ENCODE measurements at regions not wholly inside any gene's neighbourhood (a gene's known extent, or its start where the extent isn't known, plus 50 kb on each side); places are given as distances from the start of the nearest gene placed in this dataset.

DNA sequence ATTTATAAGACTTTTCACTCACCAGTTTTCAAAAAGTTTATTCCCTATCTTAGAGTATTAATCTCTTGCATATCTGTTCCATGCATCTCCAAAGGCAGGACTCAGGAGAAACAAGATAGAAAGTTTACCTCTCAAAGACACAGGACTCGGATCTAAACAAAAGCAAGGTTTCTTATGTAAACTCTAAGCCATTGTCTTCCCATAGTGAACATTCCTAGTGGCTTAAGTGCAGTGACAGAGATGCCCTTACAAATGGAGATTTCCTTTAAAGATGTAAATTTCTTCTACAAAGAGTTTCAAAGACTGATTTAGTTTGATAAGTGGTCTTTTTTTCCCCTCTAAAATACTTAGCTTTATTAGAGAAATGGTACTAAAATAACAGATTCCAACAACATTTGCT lies 209.8 kb downstream of the ACTR3B start:
- H3K36me3 ChIP-seq (replicated peaks in 1 of 2; ENCODE audit: control insufficient read depth in 2 of 2, insufficient read depth in 2 of 2, low read length in 2 of 2): no peaks in the 10 kb centered on the region
- no peak overlapping the region for H2BK120ac ChIP-seq (ENCODE audit: low read depth, low read length)
- no peak overlapping the region for H4K91ac ChIP-seq (ENCODE audit: low read depth, low read length, poor library complexity)
- no peak overlapping the region for H2BK15ac ChIP-seq (ENCODE audit: low read length)
- no peak overlapping the region for H3K4me3 ChIP-seq (ENCODE audit: low read length in 2 of 2)
- no CpG with 5 or more reads among the region's 1 CpG for WGBS, 2 donors (ENCODE audit: extremely low coverage in 2 of 2, insufficient read length in 2 of 2, insufficient replicate concordance in 1 of 2)
- no peak overlapping the region for H3K4ac ChIP-seq (ENCODE audit: low read length)
- H3K18ac ChIP-seq (ENCODE audit: low read length): no peak overlapping the region
- H4K8ac ChIP-seq (ENCODE audit: low read depth, low read length): no peak overlapping the region
- H2AK5ac ChIP-seq (ENCODE audit: low read depth, low read length): no peak overlapping the region
- H3K4me2 ChIP-seq (ENCODE audit: insufficient read depth, low read length, poor library complexity, severe bottlenecking): no peak overlapping the region
- no peaks in the 10 kb centered on the region for H3K27me3 ChIP-seq (ENCODE audit: control insufficient read depth in 3 of 3, insufficient read depth in 3 of 3, low read depth in 1 of 3, low read length in 3 of 3)
- no peak for DNase-seq (ENCODE audit: low spot score)
- H3K9me3 ChIP-seq (replicated peaks in 1 of 2; ENCODE audit: control insufficient read depth in 2 of 2, insufficient read depth in 1 of 2, low read depth in 1 of 2, low read length in 2 of 2): peaks cover 4 to 10% of the 10 kb centered on the region in 2 donors
- H3K79me1 ChIP-seq (ENCODE audit: low read depth, low read length): no peaks in the 10 kb centered on the region
- no peak overlapping the region for H3K27ac ChIP-seq (replicated peaks; ENCODE audit: low read length)
- H3K9ac ChIP-seq (ENCODE audit: low read depth, low read length, poor library complexity): no peak overlapping the region
- H3K23ac ChIP-seq (ENCODE audit: low read depth, low read length, poor library complexity): no peak overlapping the region
- H2AFZ ChIP-seq (ENCODE audit: low read length): no peak overlapping the region
- no peaks in the 10 kb centered on the region for H3K4me1 ChIP-seq (ENCODE audit: control insufficient read depth in 2 of 2, insufficient read depth in 1 of 2, low read depth in 1 of 2, low read length in 2 of 2)
- no peak overlapping the region for H2BK5ac ChIP-seq (ENCODE audit: low read length)
- no peak overlapping the region for H3K14ac ChIP-seq (ENCODE audit: low read length)
- no peak overlapping the region for H2BK12ac ChIP-seq (ENCODE audit: low read length)

DNA sequence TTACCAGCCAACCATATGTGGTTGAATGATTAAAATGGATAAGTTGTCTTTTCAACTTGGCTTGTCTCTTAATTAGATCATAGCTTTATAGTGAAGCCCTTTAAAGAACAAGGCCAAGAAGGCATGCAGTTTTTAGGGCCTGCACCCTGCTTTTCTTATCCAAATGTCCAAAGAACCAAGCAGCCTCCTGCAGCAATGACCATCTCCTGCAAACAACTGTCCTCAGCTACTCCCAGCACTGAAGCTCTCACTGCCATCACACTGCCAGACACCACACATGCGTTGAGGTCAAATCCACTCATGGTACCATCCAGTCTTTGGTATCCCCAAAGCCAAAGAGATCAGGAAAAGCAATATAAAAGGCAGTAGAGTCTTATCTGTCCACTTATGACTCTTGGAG lies 210.3 kb downstream of the ACTR3B start:
- WGBS, 2 donors (ENCODE audit: extremely low coverage in 2 of 2, insufficient read length in 2 of 2, insufficient replicate concordance in 1 of 2): no CpG with 5 or more reads among the region's 1 CpG
- Histone ChIP-seq H3K4me3 (ENCODE audit: low read length in 2 of 2) (no peak overlapping the region), H4K91ac (ENCODE audit: low read depth, low read length, poor library complexity) (no peak overlapping the region), H3K9ac (ENCODE audit: low read depth, low read length, poor library complexity) (no peak overlapping the region), H2BK12ac (ENCODE audit: low read length) (no peak overlapping the region), H3K4ac (ENCODE audit: low read length) (no peak overlapping the region), H3K4me1 (ENCODE audit: control insufficient read depth in 2 of 2, insufficient read depth in 1 of 2, low read depth in 1 of 2, low read length in 2 of 2) (no peaks in the 10 kb centered on the region), H3K79me1 (ENCODE audit: low read depth, low read length) (no peaks in the 10 kb centered on the region), H3K27me3 (ENCODE audit: control insufficient read depth in 3 of 3, insufficient read depth in 3 of 3, low read depth in 1 of 3, low read length in 3 of 3) (no peaks in the 10 kb centered on the region), H4K8ac (ENCODE audit: low read depth, low read length) (no peak overlapping the region), H3K18ac (ENCODE audit: low read length) (no peak overlapping the region), H2BK120ac (ENCODE audit: low read depth, low read length) (no peak overlapping the region), H3K23ac (ENCODE audit: low read depth, low read length, poor library complexity) (no peak overlapping the region), H2BK15ac (ENCODE audit: low read length) (no peak overlapping the region), H2AK5ac (ENCODE audit: low read depth, low read length) (no peak overlapping the region), H3K36me3 (replicated peaks in 1 of 2; ENCODE audit: control insufficient read depth in 2 of 2, insufficient read depth in 2 of 2, low read length in 2 of 2) (no peaks in the 10 kb centered on the region), H3K4me2 (ENCODE audit: insufficient read depth, low read length, poor library complexity, severe bottlenecking) (no peak overlapping the region), H3K27ac (replicated peaks; ENCODE audit: low read length) (no peak overlapping the region), H2BK5ac (ENCODE audit: low read length) (no peak overlapping the region), H2AFZ (ENCODE audit: low read length) (no peak overlapping the region), H3K9me3 (replicated peaks in 1 of 2; ENCODE audit: control insufficient read depth in 2 of 2, insufficient read depth in 1 of 2, low read depth in 1 of 2, low read length in 2 of 2) (peaks cover 4 to 10% of the 10 kb centered on the region in 2 donors), H3K14ac (ENCODE audit: low read length) (no peak overlapping the region)
- no peak for DNase-seq (ENCODE audit: low spot score)

DNA sequence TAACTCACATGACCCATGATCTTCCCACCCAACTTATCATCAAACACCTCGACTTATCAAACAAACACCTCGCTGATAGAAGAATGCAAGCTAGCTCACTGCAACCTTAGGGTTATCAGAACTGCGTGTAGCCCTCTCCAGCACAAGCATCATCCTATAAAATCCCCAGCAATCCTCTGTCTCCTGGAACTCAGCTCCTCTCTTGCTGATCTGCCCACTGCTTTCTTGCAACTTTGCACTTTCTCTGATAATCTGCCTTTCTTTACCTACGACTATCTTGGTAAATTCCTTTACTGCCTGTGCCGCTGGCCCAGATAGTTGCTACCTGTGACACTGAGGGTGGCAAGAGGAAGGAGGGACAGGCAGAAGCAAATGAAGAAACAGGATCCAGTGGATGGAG lies 210.9 kb downstream of the ACTR3B start:
- no peaks in the 10 kb centered on the region for H3K27me3 ChIP-seq (ENCODE audit: control insufficient read depth in 3 of 3, insufficient read depth in 3 of 3, low read depth in 1 of 3, low read length in 3 of 3)
- no peaks in the 10 kb centered on the region for H3K4me1 ChIP-seq (ENCODE audit: control insufficient read depth in 2 of 2, insufficient read depth in 1 of 2, low read depth in 1 of 2, low read length in 2 of 2)
- no peak overlapping the region for H3K23ac ChIP-seq (ENCODE audit: low read depth, low read length, poor library complexity)
- no peak overlapping the region for H3K4ac ChIP-seq (ENCODE audit: low read length)
- H2BK5ac ChIP-seq (ENCODE audit: low read length): no peak overlapping the region
- no peak overlapping the region for H2AK5ac ChIP-seq (ENCODE audit: low read depth, low read length)
- DNase-seq (ENCODE audit: low spot score): no peak
- H4K8ac ChIP-seq (ENCODE audit: low read depth, low read length): no peak overlapping the region
- no peak overlapping the region for H2BK15ac ChIP-seq (ENCODE audit: low read length)
- peaks cover 4 to 10% of the 10 kb centered on the region in 2 donors for H3K9me3 ChIP-seq (replicated peaks in 1 of 2; ENCODE audit: control insufficient read depth in 2 of 2, insufficient read depth in 1 of 2, low read depth in 1 of 2, low read length in 2 of 2)
- no peak overlapping the region for H3K27ac ChIP-seq (replicated peaks; ENCODE audit: low read length)
- H3K14ac ChIP-seq (ENCODE audit: low read length): no peak overlapping the region
- H2BK120ac ChIP-seq (ENCODE audit: low read depth, low read length): no peak overlapping the region
- no peak overlapping the region for H2BK12ac ChIP-seq (ENCODE audit: low read length)
- H2AFZ ChIP-seq (ENCODE audit: low read length): no peak overlapping the region
- H3K4me3 ChIP-seq (ENCODE audit: low read length in 2 of 2): no peak overlapping the region
- no peak overlapping the region for H3K18ac ChIP-seq (ENCODE audit: low read length)
- 100% methylated on average over 1 of the region's 5 CpGs; no CpG with 5 or more reads in 1 of the 2 donors for WGBS, 2 donors (ENCODE audit: extremely low coverage in 2 of 2, insufficient read length in 2 of 2, insufficient replicate concordance in 1 of 2)
- H4K91ac ChIP-seq (ENCODE audit: low read depth, low read length, poor library complexity): no peak overlapping the region
- H3K79me1 ChIP-seq (ENCODE audit: low read depth, low read length): no peaks in the 10 kb centered on the region
- no peaks in the 10 kb centered on the region for H3K36me3 ChIP-seq (replicated peaks in 1 of 2; ENCODE audit: control insufficient read depth in 2 of 2, insufficient read depth in 2 of 2, low read length in 2 of 2)
- no peak overlapping the region for H3K9ac ChIP-seq (ENCODE audit: low read depth, low read length, poor library complexity)
- no peak overlapping the region for H3K4me2 ChIP-seq (ENCODE audit: insufficient read depth, low read length, poor library complexity, severe bottlenecking)

DNA sequence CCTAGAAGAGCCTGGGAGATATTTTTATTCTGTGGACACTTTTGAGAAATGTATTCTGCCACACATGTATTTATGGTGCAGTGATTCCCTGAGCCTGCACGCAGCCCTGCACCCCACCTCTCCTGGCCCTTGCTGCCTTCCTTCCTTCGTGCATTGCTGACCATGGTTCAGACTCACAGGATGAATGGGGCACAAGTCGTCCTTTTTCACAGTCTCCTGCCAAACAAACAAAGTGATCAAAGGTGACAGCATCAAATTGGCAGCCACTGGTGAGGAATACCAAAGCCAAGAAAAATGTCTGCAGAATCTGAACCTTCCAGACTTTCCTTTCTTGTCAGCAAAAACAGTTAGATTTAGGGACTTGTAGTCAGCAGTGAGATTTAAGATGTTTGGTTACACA lies 215.0 kb downstream of the ACTR3B start:
- no peaks in the 10 kb centered on the region for H3K4me1 ChIP-seq (ENCODE audit: control insufficient read depth in 2 of 2, insufficient read depth in 1 of 2, low read depth in 1 of 2, low read length in 2 of 2)
- WGBS, 2 donors (ENCODE audit: extremely low coverage in 2 of 2, insufficient read length in 2 of 2, insufficient replicate concordance in 1 of 2): no CpG with 5 or more reads among the region's 3 CpGs

More for the DNA sequence above, 215.0 kb downstream of the ACTR3B start:
- no peak overlapping the region for H2BK15ac ChIP-seq (ENCODE audit: low read length)
- peaks cover 4 to 7% of the 10 kb centered on the region in 2 donors for H3K9me3 ChIP-seq (replicated peaks in 1 of 2; ENCODE audit: control insufficient read depth in 2 of 2, insufficient read depth in 1 of 2, low read depth in 1 of 2, low read length in 2 of 2)
- H3K36me3 ChIP-seq (replicated peaks in 1 of 2; ENCODE audit: control insufficient read depth in 2 of 2, insufficient read depth in 2 of 2, low read length in 2 of 2): no peaks in the 10 kb centered on the region
- H3K14ac ChIP-seq (ENCODE audit: low read length): no peak overlapping the region
- no peak overlapping the region for H3K23ac ChIP-seq (ENCODE audit: low read depth, low read length, poor library complexity)
- H3K27me3 ChIP-seq (ENCODE audit: control insufficient read depth in 3 of 3, insufficient read depth in 3 of 3, low read depth in 1 of 3, low read length in 3 of 3): no peaks in the 10 kb centered on the region
- H3K79me1 ChIP-seq (ENCODE audit: low read depth, low read length): no peaks in the 10 kb centered on the region
- no peak overlapping the region for H3K4me2 ChIP-seq (ENCODE audit: insufficient read depth, low read length, poor library complexity, severe bottlenecking)
- no peak overlapping the region for H3K27ac ChIP-seq (replicated peaks; ENCODE audit: low read length)
- no peak overlapping the region for H2AFZ ChIP-seq (ENCODE audit: low read length)
- no peak overlapping the region for H3K4ac ChIP-seq (ENCODE audit: low read length)
- no peak overlapping the region for H2BK120ac ChIP-seq (ENCODE audit: low read depth, low read length)
- no peak overlapping the region for H4K91ac ChIP-seq (ENCODE audit: low read depth, low read length, poor library complexity)
- no peak for DNase-seq (ENCODE audit: low spot score)
- no peak overlapping the region for H2BK5ac ChIP-seq (ENCODE audit: low read length)
- H3K9ac ChIP-seq (ENCODE audit: low read depth, low read length, poor library complexity): no peak overlapping the region
- no peak overlapping the region for H3K18ac ChIP-seq (ENCODE audit: low read length)
- H2AK5ac ChIP-seq (ENCODE audit: low read depth, low read length): no peak overlapping the region
- no peak overlapping the region for H3K4me3 ChIP-seq (ENCODE audit: low read length in 2 of 2)
- H2BK12ac ChIP-seq (ENCODE audit: low read length): no peak overlapping the region
- H4K8ac ChIP-seq (ENCODE audit: low read depth, low read length): no peak overlapping the region

All from neuronal stem cell (in vitro differentiated cells).